HCT116 (cell line): ENCODE measurements at regions not wholly inside any gene's neighbourhood (a gene's known extent, or its start where the extent isn't known, plus 50 kb on each side); places are given as distances from the start of the nearest gene placed in this dataset.

ENCODE experiments used
- ATAC-seq: fragments of 200-7000 bp; cut with Tn5 transposase; 2 replicates; pipeline ENCODE4 v1.9.1; 2020; ENCODE audit warnings: mild to moderate bottlenecking, moderate library complexity
- BruUV-seq: library from RNA; stranded (reverse); fragments of 400-500 nt; replicated peaks from 2 replicates; lab custom pipeline; 2021; lab: Mats Ljungman, UMichigan
- CTCF ChIA-PET: fragments of 300-600 bp; sonication (Branson Sonifier 250); formaldehyde crosslinking; loops from one replicate; lab custom pipeline; 2021; ENCODE audit warnings: antibody characterized with exemption; lab: Charles Lee
- POLR2A ChIA-PET: fragments of 300-600, 350-600 bp; sonication (Branson Sonifier 250); formaldehyde crosslinking; loops from one replicate; lab custom pipeline; 2021; ENCODE audit warnings: antibody characterized with exemption; lab: Charles Lee
- RAD21 ChIA-PET, 2 experiments: fragments of 300-600 bp; sonication (Branson Sonifier 250); formaldehyde crosslinking; loops; one replicate each; lab custom pipeline; 2023; ENCODE audit warnings: low total read pairs in 2 of 2; ENCODE audit not compliant: uncharacterized antibody in 2 of 2, unreplicated experiment in 2 of 2, low non-redundant PET in 1 of 2; lab: Charles Lee
- DNase-seq: peaks from one replicate; pipeline ENCODE4 v3.0.0-alpha.2; 2010; ENCODE audit warnings: low read depth, low spot score
- H2AFZ ChIP-seq: fragments of 200-600 bp; shearing (Covaris generic), sonication (generic); 2 replicates; pipeline ENCODE4 v1.6.1; 2017; ENCODE audit warnings: low read depth, mixed run types, mixed read lengths, antibody characterized with exemption, low read length; ENCODE audit not compliant: poor library complexity, severe bottlenecking
- H3K27ac ChIP-seq: 2 replicates; pipeline ENCODE4 v1.5.1; 2012; ENCODE audit warnings: low read depth, low read length
- H3K27me3 ChIP-seq: fragments of 200-600 bp; sonication (generic); 2 replicates; pipeline ENCODE4 v1.6.1; 2016; ENCODE audit warnings: mixed run types, low read length, mixed read lengths; ENCODE audit not compliant: insufficient read depth
- H3K36me3 ChIP-seq, 2 experiments: fragments of 200-500 bp in 1 of 2; fragments of 200-600 bp in 1 of 2; sonication (Bioruptor generic) in 1 of 2; sonication (generic) in 1 of 2; 2 replicates each; pipeline versions ENCODE4 v1.5.1 to v1.6.1; 2014 to 2016; ENCODE audit warnings: low read length in 2 of 2, inconsistent platforms in 1 of 2, mixed read lengths in 1 of 2, mixed run types in 1 of 2; ENCODE audit not compliant: insufficient read depth in 2 of 2, control insufficient read depth in 1 of 2
- H3K4me1 ChIP-seq, 2 experiments: fragments of 200-600 bp in 1 of 2; sonication (generic) in 1 of 2; 2 replicates each; pipeline versions ENCODE4 v1.5.1 to v1.6.1; 2012 to 2017; ENCODE audit warnings: low read length in 2 of 2, inconsistent platforms in 1 of 2, mild to moderate bottlenecking in 1 of 2, mixed read lengths in 1 of 2, mixed run types in 1 of 2, moderate library complexity in 1 of 2; ENCODE audit not compliant: insufficient read depth in 2 of 2, control insufficient read depth in 1 of 2
- H3K4me2 ChIP-seq: fragments of 200-600 bp; sonication (generic); 2 replicates; pipeline ENCODE4 v1.6.1; 2017; ENCODE audit warnings: mixed run types, low read length, mixed read lengths
- H3K4me3 ChIP-seq, 2 experiments: fragments of 200-600 bp in 1 of 2; sonication (generic) in 1 of 2; replicated peaks in 1 of 2; 2 replicates each; pipeline ENCODE4 v1.5.1; 2011 to 2016; ENCODE audit warnings: low read length in 2 of 2, control low read depth in 1 of 2, low read depth in 1 of 2, mild to moderate bottlenecking in 1 of 2, mixed read lengths in 1 of 2, mixed run types in 1 of 2
- H3K79me2 ChIP-seq: fragments of 200-600 bp; sonication (generic); 2 replicates; pipeline ENCODE4 v1.6.1; 2017; ENCODE audit warnings: mild to moderate bottlenecking, mixed run types, low read length, moderate library complexity, mixed read lengths; ENCODE audit not compliant: insufficient read depth
- H3K9ac ChIP-seq: fragments of 200-600 bp; sonication (generic); 2 replicates; pipeline ENCODE4 v1.6.1; 2016; ENCODE audit warnings: low read length, mixed read lengths
- H3K9me2 ChIP-seq: fragments of 200-600 bp; sonication (generic), shearing (Covaris generic); 2 replicates; pipeline ENCODE4 v1.6.1; 2017; ENCODE audit warnings: mixed run types, mild to moderate bottlenecking, moderate library complexity; ENCODE audit not compliant: insufficient read depth
- H3K9me3 ChIP-seq, 2 experiments: fragments of 200-500 bp in 1 of 2; fragments of 200-600 bp in 1 of 2; sonication (Bioruptor generic) in 1 of 2; sonication (generic) in 1 of 2; 2 replicates each; pipeline ENCODE4 v1.6.1; 2014 to 2017; ENCODE audit warnings: low read length in 2 of 2, mixed read lengths in 2 of 2, inconsistent platforms in 1 of 2, low read depth in 1 of 2, mild to moderate bottlenecking in 1 of 2, mixed run types in 1 of 2, moderate library complexity in 1 of 2; ENCODE audit not compliant: control insufficient read depth in 1 of 2, insufficient read depth in 1 of 2
- H4K20me1 ChIP-seq: fragments of 200-600 bp; sonication (generic), shearing (Covaris generic); 2 replicates; pipeline ENCODE4 v1.6.1; 2017; ENCODE audit warnings: mixed run types, mild to moderate bottlenecking, moderate library complexity; ENCODE audit not compliant: insufficient read depth
- ELF1 ChIP-seq: IDR thresholded peaks from 2 replicates; pipeline ENCODE4 v1.6.1; 2012; ENCODE audit warnings: low read depth, borderline replicate concordance
- FOSL1 ChIP-seq: IDR thresholded peaks from 2 replicates; pipeline ENCODE4 v1.6.1; 2012; ENCODE audit warnings: low read depth
- JUND ChIP-seq: IDR thresholded peaks from 2 replicates; pipeline ENCODE4 v1.6.1; 2012
- RAD21 ChIP-seq: IDR thresholded peaks from 2 replicates; pipeline ENCODE4 v1.6.1; 2012; ENCODE audit warnings: low read depth, mild to moderate bottlenecking
- SIN3A ChIP-seq: IDR thresholded peaks from 2 replicates; pipeline ENCODE4 v1.6.1; 2012; ENCODE audit warnings: low read depth
- SRF ChIP-seq: IDR thresholded peaks from 2 replicates; pipeline ENCODE4 v1.6.1; 2012; ENCODE audit warnings: low read depth
- intact Hi-C: fragments of 100-400 bp; cut with micrococcal nuclease; formaldehyde crosslinking; loops from 2 replicates; pipeline ENCODE4 v1.10.0; 2022
- TF ChIP-seq, protein P1 (sequence below): IDR thresholded peaks from 2 replicates; pipeline ENCODE4 v1.6.1; 2012; ENCODE audit warnings: low read depth

DNA sequence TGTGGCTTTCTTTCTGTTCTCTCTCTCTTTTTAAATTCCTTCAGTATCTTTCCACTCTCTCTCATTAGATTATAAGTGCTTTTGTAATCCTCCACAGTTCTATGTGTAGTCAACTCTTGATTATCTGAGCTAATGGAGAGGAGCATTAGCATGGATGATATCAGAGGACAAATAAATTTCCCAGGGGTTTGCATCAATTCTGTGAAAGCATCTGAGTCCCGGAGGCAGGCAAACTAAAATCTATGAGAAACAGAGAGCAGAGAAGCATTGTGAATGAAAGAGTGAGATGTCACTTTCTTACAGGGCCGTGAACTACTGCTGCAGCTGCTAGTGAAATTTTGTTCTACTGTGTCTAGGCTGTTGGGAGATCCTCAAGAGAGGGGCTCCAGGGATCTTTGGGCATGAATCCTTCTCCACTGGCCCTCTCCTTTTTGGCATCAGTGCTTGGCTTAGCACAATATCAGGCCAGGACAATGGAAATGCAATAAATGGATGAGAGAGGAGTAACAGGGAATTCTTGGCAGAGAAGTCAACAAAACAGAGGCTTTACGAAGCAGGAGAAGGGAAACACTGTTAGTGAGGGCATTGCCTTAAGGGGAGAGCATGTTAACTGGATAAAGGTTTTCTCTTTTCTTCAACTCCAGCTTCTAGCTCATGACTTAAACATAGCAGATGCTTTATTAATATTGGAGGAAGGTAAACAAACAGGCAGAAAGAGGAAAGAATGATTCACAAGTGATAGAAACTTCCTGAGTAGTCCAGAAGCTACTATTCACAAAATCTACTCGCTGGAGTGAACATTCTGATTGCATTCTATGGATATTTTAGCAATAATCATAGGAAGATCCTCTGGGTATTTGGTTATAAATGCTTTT is 847.0 kb upstream of the MAP3K7 start:
- DNase-seq (no peak), ATAC-seq (no peak)
- H3K79me2 ChIP-seq: no peaks in the 10 kb centered on the region
- H3K36me3 ChIP-seq: no peaks in the 10 kb centered on the region
- no peaks in the 10 kb centered on the region for H3K27me3 ChIP-seq
- intact Hi-C loops: no loop called here
- BruUV-seq: no TSS peak
- H3K9ac ChIP-seq: no peak overlapping the region
- CTCF ChIA-PET: no interaction called here
- H3K9me3 ChIP-seq: peaks cover 0 to 14% of the 10 kb centered on the region in 2 experiments; a peak in 2 of 4 replicates
- POLR2A ChIA-PET: no interaction called here
- TF ChIP-seq JUND (no peak), ELF1 (no peak), FOSL1 (no peak), SIN3A (no peak), SRF (no peak), RAD21 (no peak)
- TF ChIP-seq, protein P1, sequence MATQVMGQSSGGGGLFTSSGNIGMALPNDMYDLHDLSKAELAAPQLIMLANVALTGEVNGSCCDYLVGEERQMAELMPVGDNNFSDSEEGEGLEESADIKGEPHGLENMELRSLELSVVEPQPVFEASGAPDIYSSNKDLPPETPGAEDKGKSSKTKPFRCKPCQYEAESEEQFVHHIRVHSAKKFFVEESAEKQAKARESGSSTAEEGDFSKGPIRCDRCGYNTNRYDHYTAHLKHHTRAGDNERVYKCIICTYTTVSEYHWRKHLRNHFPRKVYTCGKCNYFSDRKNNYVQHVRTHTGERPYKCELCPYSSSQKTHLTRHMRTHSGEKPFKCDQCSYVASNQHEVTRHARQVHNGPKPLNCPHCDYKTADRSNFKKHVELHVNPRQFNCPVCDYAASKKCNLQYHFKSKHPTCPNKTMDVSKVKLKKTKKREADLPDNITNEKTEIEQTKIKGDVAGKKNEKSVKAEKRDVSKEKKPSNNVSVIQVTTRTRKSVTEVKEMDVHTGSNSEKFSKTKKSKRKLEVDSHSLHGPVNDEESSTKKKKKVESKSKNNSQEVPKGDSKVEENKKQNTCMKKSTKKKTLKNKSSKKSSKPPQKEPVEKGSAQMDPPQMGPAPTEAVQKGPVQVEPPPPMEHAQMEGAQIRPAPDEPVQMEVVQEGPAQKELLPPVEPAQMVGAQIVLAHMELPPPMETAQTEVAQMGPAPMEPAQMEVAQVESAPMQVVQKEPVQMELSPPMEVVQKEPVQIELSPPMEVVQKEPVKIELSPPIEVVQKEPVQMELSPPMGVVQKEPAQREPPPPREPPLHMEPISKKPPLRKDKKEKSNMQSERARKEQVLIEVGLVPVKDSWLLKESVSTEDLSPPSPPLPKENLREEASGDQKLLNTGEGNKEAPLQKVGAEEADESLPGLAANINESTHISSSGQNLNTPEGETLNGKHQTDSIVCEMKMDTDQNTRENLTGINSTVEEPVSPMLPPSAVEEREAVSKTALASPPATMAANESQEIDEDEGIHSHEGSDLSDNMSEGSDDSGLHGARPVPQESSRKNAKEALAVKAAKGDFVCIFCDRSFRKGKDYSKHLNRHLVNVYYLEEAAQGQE: no peak
- TF ChIP-seq, all 23 proteins: peak for 0
- H2AFZ ChIP-seq: no peak overlapping the region
- no peaks in the 10 kb centered on the region for H4K20me1 ChIP-seq
- no peaks in the 10 kb centered on the region for H3K9me2 ChIP-seq
- H3K4me2 ChIP-seq: no peak overlapping the region
- RAD21 ChIA-PET: no interaction called here
- H3K4me3 ChIP-seq: no peak overlapping the region
- no peaks in the 10 kb centered on the region for H3K4me1 ChIP-seq
- H3K27ac ChIP-seq: no peak overlapping the region
